ENCODE measurements at regions not wholly inside any gene's neighbourhood (a gene's known extent, or its start where the extent isn't known, plus 50 kb on each side); places are given as distances from the start of the nearest gene placed in this dataset.
A peak's percentile ranks its signal among the peaks of the same experiment; 100 is the strongest.
"Not testable (repeated sequence)": the region's sequence is repeated elsewhere in the genome, so short reads cannot be mapped to it uniquely, and the experiment has no call there.

DNA sequence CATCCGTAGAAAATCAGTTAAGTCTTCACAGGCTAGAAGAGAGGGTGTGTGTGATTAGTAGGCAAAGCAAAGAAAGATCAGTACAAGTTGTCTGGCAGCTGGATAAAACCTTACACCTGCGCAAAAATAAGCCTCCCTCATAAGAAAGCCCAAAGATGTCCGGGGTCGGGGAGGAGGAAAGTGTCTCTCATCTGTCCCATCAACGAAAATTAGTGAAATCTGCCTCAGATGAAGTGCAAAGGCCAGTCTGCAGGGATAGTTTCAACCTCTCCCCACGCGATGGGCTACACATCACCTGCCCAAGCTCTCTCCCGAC, 333.9 kb downstream of the SRGAP2C start:
- intact Hi-C loops (cut with DNase I; ENCODE audit: low total_unique reads): no loop called here
- peaks cover 0 to 19% (median 7%) of the 10 kb centered on the region in 7 donors for H3K27me3 ChIP-seq (replicated peaks in 1 of 7)
- H3K9me3 ChIP-seq: peaks cover 0 to 4% (median 0%) of the 10 kb centered on the region in 8 donors
- WGBS, 5 donors: 28 to 51% (median 37%) methylated on average over 6 to 8 of the region's 8 CpGs
- TF ChIP-seq, protein P1, sequence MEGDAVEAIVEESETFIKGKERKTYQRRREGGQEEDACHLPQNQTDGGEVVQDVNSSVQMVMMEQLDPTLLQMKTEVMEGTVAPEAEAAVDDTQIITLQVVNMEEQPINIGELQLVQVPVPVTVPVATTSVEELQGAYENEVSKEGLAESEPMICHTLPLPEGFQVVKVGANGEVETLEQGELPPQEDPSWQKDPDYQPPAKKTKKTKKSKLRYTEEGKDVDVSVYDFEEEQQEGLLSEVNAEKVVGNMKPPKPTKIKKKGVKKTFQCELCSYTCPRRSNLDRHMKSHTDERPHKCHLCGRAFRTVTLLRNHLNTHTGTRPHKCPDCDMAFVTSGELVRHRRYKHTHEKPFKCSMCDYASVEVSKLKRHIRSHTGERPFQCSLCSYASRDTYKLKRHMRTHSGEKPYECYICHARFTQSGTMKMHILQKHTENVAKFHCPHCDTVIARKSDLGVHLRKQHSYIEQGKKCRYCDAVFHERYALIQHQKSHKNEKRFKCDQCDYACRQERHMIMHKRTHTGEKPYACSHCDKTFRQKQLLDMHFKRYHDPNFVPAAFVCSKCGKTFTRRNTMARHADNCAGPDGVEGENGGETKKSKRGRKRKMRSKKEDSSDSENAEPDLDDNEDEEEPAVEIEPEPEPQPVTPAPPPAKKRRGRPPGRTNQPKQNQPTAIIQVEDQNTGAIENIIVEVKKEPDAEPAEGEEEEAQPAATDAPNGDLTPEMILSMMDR (IDR thresholded peaks at IDR 0.05 in 8 of 11, conservative IDR thresholded peaks at IDR 0.05 in 3 of 11): no peak
- TF ChIP-seq POLR2A (IDR thresholded peaks at IDR 0.05): no peak
- no peak for TF ChIP-seq POLR2AphosphoS5 (IDR thresholded peaks at IDR 0.05)
- peak overlapping the region in 7 of 8 donors; percentile 84 to 93 (median 88) for H3K27ac ChIP-seq
- H3K36me3 ChIP-seq: no peaks in the 10 kb centered on the region
- no peak for DNase-seq
- peaks cover 3 to 52% (median 41%) of the 10 kb centered on the region in 6 donors for H3K4me1 ChIP-seq
- peak overlapping the region; percentile 56 to 92 (median 64) for H3K4me3 ChIP-seq

DNA sequence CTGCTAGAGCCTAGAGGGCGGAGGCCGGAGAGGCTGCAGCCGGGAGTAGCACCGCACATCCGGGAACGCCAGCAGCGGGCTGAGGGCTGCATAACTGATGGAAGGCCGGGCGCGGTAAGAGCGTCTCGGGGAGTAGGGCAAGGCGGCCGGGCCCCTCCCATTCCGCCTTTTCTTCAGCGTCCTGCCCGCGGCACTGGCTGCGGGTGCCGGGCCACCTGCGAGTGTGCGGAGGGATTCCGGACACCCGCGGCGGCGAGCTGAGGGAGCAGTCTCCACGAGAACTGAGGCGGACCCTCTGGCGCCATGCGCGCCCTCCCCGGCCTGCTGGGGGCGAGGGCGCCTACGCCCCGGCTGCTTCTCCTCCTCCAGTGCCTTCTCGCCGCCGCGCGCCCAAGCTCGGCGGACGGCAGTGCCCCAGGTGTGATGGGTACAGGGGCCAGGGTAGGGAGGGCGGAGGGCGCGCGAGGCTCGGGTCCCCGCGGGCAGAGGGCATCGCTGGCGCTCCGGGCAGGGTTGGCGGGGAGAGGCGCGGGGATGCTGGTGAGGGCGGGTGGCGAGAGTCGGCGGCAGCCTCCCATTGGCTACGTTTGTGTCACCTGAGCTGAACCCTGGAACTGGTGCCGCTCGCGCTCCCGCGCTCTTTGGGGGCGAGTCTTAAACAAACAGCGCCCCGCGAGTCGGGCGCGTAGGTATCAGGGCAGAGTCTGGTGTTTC, 334.4 kb downstream of the SRGAP2C start:
- Histone ChIP-seq H3K4me3 (peak overlapping the region; percentile 56 to 92 (median 64)), H3K9me3 (peaks cover 0 to 3% (median 0%) of the 10 kb centered on the region in 8 donors), H3K36me3 (no peaks in the 10 kb centered on the region), H3K27ac (peak overlapping the region; percentile 52 to 93 (median 88)), H3K27me3 (replicated peaks in 1 of 7) (peaks cover 0 to 19% (median 7%) of the 10 kb centered on the region in 7 donors), H3K4me1 (peaks cover 3 to 52% (median 41%) of the 10 kb centered on the region in 6 donors)
- intact Hi-C loops (cut with DNase I; ENCODE audit: low total_unique reads): no loop called here
- peak; percentile 96 for DNase-seq
- TF ChIP-seq POLR2AphosphoS5 (IDR thresholded peaks at IDR 0.05) (peak; percentile 67 to 87 (median 76)), POLR2A (IDR thresholded peaks at IDR 0.05) (no peak)
- TF ChIP-seq, protein P1 (IDR thresholded peaks at IDR 0.05 in 8 of 11, conservative IDR thresholded peaks at IDR 0.05 in 3 of 11): peak in 3 of 11 experiments; percentile 14 to 33 (median 21)
- 0 to 1% (median 1%) methylated on average over 29 to 75 of the region's 75 CpGs for WGBS, 5 donors

DNA sequence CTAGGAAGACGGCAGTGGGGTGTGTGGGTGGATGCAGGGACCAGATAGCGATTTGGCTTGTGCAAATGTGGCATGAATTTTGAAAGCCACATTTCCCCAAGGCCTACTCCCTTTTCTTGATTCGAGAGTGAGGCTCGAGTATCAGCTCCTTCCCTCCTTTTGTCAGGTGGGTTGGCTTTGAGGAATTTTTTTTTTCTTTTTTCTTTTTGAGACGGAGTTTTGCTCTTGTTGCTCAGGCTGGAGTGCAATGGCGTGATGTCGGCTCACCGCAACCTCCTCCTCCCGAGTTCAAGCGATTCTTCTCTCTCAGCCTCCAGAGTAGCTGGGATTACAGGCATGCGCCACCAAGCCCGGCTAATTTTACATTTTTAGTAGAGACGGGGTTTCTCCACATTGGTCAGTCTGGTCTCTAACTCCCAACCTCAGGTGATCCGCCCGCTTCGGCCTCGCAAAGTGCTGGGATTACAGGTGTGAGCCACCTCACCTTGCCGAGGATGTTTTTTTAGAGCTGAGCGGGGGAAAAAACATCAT, 335.0 kb downstream of the SRGAP2C start:
- H3K9me3 ChIP-seq; intact Hi-C loops (cut with DNase I; ENCODE audit: low total_unique reads); H3K36me3 ChIP-seq: not testable (repeated sequence)
- H3K4me3 ChIP-seq: peak overlapping the region; percentile 56 to 92 (median 64)
- peaks cover 0 to 19% (median 7%) of the 10 kb centered on the region in 7 donors for H3K27me3 ChIP-seq (replicated peaks in 1 of 7)
- H3K4me1 ChIP-seq: peaks cover 3 to 52% (median 41%) of the 10 kb centered on the region in 6 donors
- DNase-seq: peak; percentile 70
- 53 to 64% (median 55%) methylated on average over 19 of the region's 19 CpGs for WGBS, 5 donors
- H3K27ac ChIP-seq: peak overlapping the region; percentile 52 to 93 (median 88)

DNA sequence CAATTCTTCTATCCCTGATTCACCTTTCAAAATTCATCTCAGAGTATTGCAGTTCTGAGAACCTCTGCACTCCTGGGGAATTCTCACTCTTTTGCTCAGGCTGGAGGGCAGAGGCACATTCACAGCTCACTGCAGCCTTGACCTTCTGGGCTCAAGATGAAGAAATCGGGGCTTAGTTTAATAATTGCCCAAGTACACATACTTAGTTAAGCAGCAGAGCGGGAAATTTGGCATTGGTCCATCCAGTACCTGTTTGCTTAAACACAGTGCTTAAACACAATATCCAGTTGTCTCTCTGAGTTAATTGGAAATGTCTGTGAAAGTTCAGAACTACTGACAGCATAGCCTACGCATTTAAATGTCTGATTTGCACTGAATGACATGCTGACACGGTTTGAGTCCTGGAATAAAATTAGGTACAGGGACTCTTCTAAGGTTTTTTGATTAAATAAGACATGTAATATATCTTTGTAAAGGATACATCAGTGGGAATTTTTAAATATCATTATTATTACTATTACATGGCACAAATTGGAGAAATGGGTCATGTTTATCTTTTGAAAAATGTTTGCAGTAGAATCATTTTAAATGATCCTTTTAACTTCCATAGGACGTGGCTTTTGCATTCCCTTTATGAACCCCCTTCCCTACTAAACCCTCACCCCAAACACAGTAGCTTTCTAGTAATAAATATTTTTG, 337.4 kb downstream of the SRGAP2C start:
- intact Hi-C loops (cut with DNase I; ENCODE audit: low total_unique reads): no loop called here

DNA sequence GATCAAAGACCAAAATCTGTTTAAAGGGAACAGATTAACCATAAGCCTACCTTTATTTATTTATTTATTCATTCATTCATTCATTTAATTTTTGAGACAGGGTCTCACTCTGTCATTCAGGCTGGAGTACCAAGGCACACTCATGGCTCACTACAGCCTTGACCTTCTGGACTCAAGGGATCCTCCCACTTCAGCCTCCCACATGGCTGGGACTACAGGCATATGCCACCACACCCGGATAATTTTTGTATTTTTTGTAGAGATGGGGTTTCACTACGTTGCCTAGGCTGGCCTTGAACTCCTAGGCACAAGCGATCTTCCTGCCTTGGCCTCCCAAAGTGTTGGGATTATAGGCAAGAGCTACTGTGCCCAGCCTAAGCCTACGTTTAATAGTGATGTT, 338.3 kb downstream of the SRGAP2C start:
- H3K4me3 ChIP-seq; H3K36me3 ChIP-seq; intact Hi-C loops (cut with DNase I; ENCODE audit: low total_unique reads); DNase-seq; H3K27ac ChIP-seq; H3K9me3 ChIP-seq: not testable (repeated sequence)
- 86 to 93% (median 88%) methylated on average over 4 of the region's 4 CpGs for WGBS, 5 donors
- peaks cover 0 to 19% (median 7%) of the 10 kb centered on the region in 7 donors for H3K27me3 ChIP-seq (replicated peaks in 1 of 7)
- H3K4me1 ChIP-seq: peaks cover 0 to 24% (median 20%) of the 10 kb centered on the region in 6 donors

More for the DNA sequence above, 337.4 kb downstream of the SRGAP2C start:
- no peak for TF ChIP-seq POLR2AphosphoS5 (IDR thresholded peaks at IDR 0.05)
- no peak for TF ChIP-seq POLR2A (IDR thresholded peaks at IDR 0.05)
- TF ChIP-seq, protein P1 (IDR thresholded peaks at IDR 0.05 in 8 of 11, conservative IDR thresholded peaks at IDR 0.05 in 3 of 11): no peak
- no peak for DNase-seq
- H3K27ac ChIP-seq: no peak overlapping the region
- no peaks in the 10 kb centered on the region for H3K36me3 ChIP-seq
- no peak overlapping the region for H3K4me3 ChIP-seq
- WGBS, 5 donors: 66 to 91% (median 81%) methylated on average over 5 of the region's 5 CpGs
- H3K4me1 ChIP-seq: peaks cover under 1 to 33% (median 29%) of the 10 kb centered on the region in 6 donors
- peaks cover 0 to 19% (median 7%) of the 10 kb centered on the region in 7 donors for H3K27me3 ChIP-seq (replicated peaks in 1 of 7)
- no peaks in the 10 kb centered on the region for H3K9me3 ChIP-seq
